ENCODE measurements at regions not wholly inside any gene's neighbourhood (a gene's known extent, or its start where the extent isn't known, plus 50 kb on each side); places are given as distances from the start of the nearest gene placed in this dataset.

DNA sequence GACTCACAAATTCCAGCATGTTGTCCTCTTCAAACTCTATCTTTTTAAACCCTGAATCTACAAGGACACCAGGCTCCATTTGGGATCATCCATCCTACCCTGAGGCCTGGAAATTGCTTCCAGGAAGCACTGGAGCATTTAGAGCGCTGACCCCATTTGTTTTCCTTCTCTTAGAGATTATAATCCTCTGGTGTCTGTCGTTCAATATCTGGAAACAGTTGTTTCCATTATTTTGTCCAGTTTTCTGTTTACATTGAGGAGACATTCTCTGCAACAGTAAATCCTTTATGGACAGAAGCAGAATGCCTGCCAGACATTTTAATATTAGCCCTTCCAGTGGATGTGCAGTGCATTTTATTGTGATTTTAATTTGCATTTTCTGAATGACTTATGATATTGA, 119.4 kb upstream of the MEOX2 start:
- no peak overlapping the region for H3K4me3 Mint-ChIP-seq (ENCODE audit: unreplicated experiment)
- H3K4me1 Mint-ChIP-seq (ENCODE audit: insufficient read depth, unreplicated experiment): no peaks in the 10 kb centered on the region
- no peak overlapping the region for H3K27ac Mint-ChIP-seq (ENCODE audit: low read depth, unreplicated experiment)
- H3K27me3 Mint-ChIP-seq (ENCODE audit: insufficient read depth, unreplicated experiment): peaks cover 61% of the 10 kb centered on the region
- ChIA-PET POLR2A (no interaction called here), CTCF (no interaction called here)
- H3K9me3 Mint-ChIP-seq (ENCODE audit: unreplicated experiment): no peaks in the 10 kb centered on the region
- TF ChIP-seq, protein P1, sequence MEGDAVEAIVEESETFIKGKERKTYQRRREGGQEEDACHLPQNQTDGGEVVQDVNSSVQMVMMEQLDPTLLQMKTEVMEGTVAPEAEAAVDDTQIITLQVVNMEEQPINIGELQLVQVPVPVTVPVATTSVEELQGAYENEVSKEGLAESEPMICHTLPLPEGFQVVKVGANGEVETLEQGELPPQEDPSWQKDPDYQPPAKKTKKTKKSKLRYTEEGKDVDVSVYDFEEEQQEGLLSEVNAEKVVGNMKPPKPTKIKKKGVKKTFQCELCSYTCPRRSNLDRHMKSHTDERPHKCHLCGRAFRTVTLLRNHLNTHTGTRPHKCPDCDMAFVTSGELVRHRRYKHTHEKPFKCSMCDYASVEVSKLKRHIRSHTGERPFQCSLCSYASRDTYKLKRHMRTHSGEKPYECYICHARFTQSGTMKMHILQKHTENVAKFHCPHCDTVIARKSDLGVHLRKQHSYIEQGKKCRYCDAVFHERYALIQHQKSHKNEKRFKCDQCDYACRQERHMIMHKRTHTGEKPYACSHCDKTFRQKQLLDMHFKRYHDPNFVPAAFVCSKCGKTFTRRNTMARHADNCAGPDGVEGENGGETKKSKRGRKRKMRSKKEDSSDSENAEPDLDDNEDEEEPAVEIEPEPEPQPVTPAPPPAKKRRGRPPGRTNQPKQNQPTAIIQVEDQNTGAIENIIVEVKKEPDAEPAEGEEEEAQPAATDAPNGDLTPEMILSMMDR (IDR thresholded peaks at IDR 0.05; ENCODE audit: unreplicated experiment): no peak
- no TSS peak for BruUV-seq (replicated peaks)
- intact Hi-C loops (cut with micrococcal nuclease): no loop called here
- no peaks in the 10 kb centered on the region for H3K36me3 Mint-ChIP-seq (ENCODE audit: insufficient read depth, unreplicated experiment)
- DNase-seq (ENCODE audit: unreplicated experiment): no peak

DNA sequence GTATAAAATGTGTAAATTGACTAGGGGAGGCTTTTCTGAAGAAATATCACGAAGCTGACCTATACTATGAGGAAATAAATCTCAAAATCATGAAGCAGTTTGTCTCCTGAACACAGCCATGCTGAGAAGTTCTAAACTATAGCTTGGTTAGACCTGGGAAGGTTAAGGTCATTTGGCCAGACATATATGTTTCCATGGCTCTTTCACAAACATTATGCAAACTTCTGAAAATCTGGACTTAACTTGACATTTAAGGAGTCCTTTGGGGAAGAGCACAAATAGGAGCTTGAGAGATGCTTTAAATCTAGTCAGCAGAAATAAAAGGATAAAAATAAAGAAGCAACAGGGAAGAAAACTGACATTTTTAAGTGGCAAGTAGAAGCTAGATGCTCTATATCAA, 115.9 kb upstream of the MEOX2 start:
- CTCF ChIA-PET: no interaction called here
- intact Hi-C loops (cut with micrococcal nuclease): no loop called here
- no peaks in the 10 kb centered on the region for H3K9me3 Mint-ChIP-seq (ENCODE audit: unreplicated experiment)
- POLR2A ChIA-PET: no interaction called here
- H3K27me3 Mint-ChIP-seq (ENCODE audit: insufficient read depth, unreplicated experiment): peaks cover 54% of the 10 kb centered on the region
- H3K36me3 Mint-ChIP-seq (ENCODE audit: insufficient read depth, unreplicated experiment): no peaks in the 10 kb centered on the region
- no peak overlapping the region for H3K4me3 Mint-ChIP-seq (ENCODE audit: unreplicated experiment)
- TF ChIP-seq, protein P1 (IDR thresholded peaks at IDR 0.05; ENCODE audit: unreplicated experiment): no peak
- no peaks in the 10 kb centered on the region for H3K4me1 Mint-ChIP-seq (ENCODE audit: insufficient read depth, unreplicated experiment)
- H3K27ac Mint-ChIP-seq (ENCODE audit: low read depth, unreplicated experiment): no peak overlapping the region
- no peak for DNase-seq (ENCODE audit: unreplicated experiment)
- BruUV-seq (replicated peaks): no TSS peak

DNA sequence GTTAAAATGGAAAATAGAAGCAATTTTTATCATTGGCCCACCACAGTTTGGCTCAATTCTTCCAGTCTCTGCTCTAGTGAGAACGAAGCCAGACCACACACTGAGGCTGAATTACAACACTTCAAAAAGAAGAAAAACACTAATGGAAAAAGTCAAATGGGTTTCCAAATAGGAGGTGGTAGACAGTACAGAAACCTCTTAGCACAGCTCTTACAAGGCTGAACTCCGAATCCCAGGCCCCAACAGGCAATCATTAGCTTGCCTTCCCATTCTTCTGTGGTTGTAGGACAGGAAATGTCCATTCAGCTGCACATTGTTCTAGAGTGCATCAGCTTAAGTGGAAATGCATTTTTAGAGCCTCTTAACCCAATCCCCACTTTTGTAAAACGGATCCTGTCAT, 115.1 kb upstream of the MEOX2 start:
- no peak for DNase-seq (ENCODE audit: unreplicated experiment)
- Mint-ChIP-seq H3K4me3 (ENCODE audit: unreplicated experiment) (no peak overlapping the region), H3K27ac (ENCODE audit: low read depth, unreplicated experiment) (no peak overlapping the region), H3K27me3 (ENCODE audit: insufficient read depth, unreplicated experiment) (peaks cover 51% of the 10 kb centered on the region), H3K9me3 (ENCODE audit: unreplicated experiment) (no peaks in the 10 kb centered on the region), H3K4me1 (ENCODE audit: insufficient read depth, unreplicated experiment) (no peaks in the 10 kb centered on the region), H3K36me3 (ENCODE audit: insufficient read depth, unreplicated experiment) (no peaks in the 10 kb centered on the region)
- ChIA-PET POLR2A (interaction anchor here (0.6 kb wide), 1 partner anchor 205 kb away, joined by 3 read pairs; no protein-coding TSS in a partner anchor), CTCF (no interaction called here)
- TF ChIP-seq, protein P1 (IDR thresholded peaks at IDR 0.05; ENCODE audit: unreplicated experiment): no peak
- BruUV-seq (replicated peaks): no TSS peak
- intact Hi-C loops (cut with micrococcal nuclease): no loop called here

DNA sequence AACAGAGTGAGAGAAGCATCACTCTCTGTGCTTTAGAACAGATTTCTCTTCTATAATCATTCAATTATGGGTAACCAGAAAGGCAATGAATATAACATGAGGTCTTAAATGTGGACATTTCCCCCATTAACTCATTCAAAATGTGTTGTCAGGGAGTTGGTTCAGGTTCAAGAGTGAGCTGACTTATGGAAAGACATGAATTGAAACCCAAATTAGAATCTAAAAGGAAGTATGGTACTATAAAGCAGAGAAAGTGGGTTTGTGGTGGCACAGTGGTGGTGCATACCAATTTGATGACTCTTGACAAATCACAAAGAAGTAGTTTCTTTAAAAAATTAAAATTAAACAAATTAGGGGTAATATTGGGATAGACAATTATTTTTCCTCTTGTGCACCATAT, 114.6 kb upstream of the MEOX2 start:
- BruUV-seq (replicated peaks): no TSS peak
- intact Hi-C loops (cut with micrococcal nuclease): no loop called here
- CTCF ChIA-PET: interaction anchor here (0.7 kb wide), 1 partner anchor 492 kb away, joined by 3 read pairs; no protein-coding TSS in a partner anchor

More for the DNA sequence above, 114.6 kb upstream of the MEOX2 start:
- POLR2A ChIA-PET: no interaction called here
- Mint-ChIP-seq H3K4me1 (ENCODE audit: insufficient read depth, unreplicated experiment) (no peaks in the 10 kb centered on the region), H3K4me3 (ENCODE audit: unreplicated experiment) (no peak overlapping the region), H3K9me3 (ENCODE audit: unreplicated experiment) (no peaks in the 10 kb centered on the region), H3K27me3 (ENCODE audit: insufficient read depth, unreplicated experiment) (peaks cover 49% of the 10 kb centered on the region), H3K36me3 (ENCODE audit: insufficient read depth, unreplicated experiment) (no peaks in the 10 kb centered on the region), H3K27ac (ENCODE audit: low read depth, unreplicated experiment) (no peak overlapping the region)
- no peak for DNase-seq (ENCODE audit: unreplicated experiment)
- TF ChIP-seq, protein P1 (IDR thresholded peaks at IDR 0.05; ENCODE audit: unreplicated experiment): no peak
